Activated T-cell treated with anti-CD3 and anti-CD28 coated beads for 1 hour (primary cell): ENCODE measurements at regions not wholly inside any gene's neighbourhood (a gene's known extent, or its start where the extent isn't known, plus 50 kb on each side); places are given as distances from the start of the nearest gene placed in this dataset.
"Not testable (repeated sequence)": the region's sequence is repeated elsewhere in the genome, so short reads cannot be mapped to it uniquely, and the experiment has no call there.

ENCODE experiments used
- DNase-seq: peaks from one replicate; pipeline ENCODE4 v3.0.0-alpha.2; 2020; ENCODE audit warnings: low read depth

GRCh38 chr1:233722212-233722979 lies 108.5 kb downstream of the KCNK1 start:
- no peak for DNase-seq

DNA sequence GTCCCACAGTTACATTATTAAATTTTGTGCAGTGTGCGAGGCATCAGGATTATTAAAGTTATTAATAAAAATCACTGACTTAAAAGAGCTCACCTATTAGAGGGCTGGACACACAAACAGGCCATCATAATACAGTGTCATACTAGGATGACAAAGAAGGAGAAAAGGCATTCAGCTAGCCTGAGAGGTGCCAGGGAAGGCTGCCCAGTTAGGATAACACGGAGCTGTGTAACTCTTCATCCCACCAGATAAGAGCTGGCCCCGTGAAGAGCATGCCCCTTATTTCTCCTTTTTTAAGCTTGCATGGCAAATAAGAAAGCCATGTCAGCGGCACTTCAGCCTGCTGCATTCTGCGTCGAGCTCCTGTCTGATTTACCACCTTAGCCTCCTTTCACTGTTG lies 109.5 kb downstream of the KCNK1 start:
- DNase-seq, result no peak

DNA sequence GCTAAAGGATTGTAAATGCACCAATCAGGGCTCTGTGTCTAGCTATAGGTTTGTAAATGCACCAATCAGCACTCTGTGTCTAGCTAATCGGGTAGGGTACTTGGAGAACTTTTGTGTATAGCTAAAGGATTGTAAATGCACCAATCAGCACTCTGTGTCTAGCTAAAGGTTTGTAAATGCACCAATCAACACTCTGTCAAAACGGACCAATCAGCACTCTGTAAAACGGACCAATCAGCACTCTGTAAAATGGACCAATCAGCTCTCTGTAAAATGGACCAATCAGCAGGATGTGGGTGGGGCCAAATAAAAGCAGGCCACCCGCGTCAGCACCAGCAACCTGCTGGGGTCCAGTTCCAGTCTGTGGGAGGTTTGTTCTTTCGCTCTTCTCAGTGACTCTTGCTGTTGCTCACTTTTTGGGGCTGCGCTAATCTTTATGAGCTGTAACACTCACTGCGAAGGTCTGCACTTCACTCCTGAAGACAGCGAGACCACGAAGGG lies 110.3 kb downstream of the KCNK1 start:
- not testable (repeated sequence) for DNase-seq

GRCh38 chr1:233725423-233725822 lies 111.5 kb downstream of the KCNK1 start:
- DNase-seq, result no peak

GRCh38 chr1:233728721-233729120 lies 114.8 kb downstream of the KCNK1 start:
- DNase-seq, result no peak

DNA sequence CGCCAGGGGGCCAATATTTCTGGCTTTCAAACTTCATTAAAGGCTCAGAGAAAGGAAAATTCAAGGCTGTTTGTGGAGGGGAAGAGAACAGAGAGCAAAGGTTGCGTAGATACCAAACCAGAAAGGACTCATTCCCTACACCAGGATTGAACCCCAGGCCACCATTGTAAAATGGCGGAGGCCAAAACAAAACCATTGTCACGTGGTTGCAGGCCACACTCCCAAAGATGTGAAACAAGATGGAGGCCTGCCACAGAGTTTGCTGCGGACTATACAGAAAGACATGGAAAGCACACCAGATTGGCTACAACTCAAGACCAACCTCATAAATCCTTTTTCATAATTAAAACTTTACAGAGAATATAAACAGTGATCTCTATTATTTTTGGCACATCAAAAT lies 116.5 kb downstream of the KCNK1 start:
- DNase-seq, result no peak

DNA sequence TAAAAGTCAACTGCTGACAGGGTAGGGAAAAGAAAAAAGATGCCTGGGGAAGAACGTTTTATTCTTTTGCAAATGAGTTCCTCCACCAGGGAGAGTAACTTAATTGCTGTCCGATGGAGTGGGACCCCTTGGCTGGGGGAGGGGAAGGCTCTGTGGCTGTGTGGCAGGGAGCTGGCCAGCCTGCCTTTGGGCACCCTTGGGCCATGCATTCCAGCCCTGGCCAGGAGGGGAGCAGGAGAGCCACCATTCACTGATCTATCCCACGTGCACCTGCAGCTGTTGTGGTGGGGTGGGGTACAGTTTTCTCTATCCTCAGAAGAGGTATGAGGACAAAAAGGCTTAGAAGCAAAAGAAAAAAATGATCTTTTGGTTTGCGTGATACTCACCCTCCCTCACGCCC lies 116.9 kb downstream of the KCNK1 start:
- no peak for DNase-seq

DNA sequence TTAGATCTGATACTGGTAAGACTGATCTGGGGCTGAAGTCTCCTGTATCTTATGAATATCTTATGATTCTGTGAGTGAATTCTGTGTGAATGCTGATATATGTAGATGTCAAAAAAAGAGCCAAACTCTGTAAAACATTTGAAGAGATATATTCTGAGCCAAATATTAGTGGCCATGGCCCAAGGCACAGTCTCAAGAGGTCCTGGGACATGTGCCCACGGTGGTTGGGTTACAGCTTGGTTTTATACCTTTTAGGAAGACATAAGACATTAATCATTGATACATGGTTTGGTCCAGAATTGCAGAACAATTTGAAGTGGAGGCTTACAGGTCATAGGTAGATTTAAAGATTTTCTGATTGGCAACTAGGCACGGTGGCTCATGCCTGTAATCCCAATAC lies 118.3 kb downstream of the KCNK1 start:
- DNase-seq, result no peak

DNA sequence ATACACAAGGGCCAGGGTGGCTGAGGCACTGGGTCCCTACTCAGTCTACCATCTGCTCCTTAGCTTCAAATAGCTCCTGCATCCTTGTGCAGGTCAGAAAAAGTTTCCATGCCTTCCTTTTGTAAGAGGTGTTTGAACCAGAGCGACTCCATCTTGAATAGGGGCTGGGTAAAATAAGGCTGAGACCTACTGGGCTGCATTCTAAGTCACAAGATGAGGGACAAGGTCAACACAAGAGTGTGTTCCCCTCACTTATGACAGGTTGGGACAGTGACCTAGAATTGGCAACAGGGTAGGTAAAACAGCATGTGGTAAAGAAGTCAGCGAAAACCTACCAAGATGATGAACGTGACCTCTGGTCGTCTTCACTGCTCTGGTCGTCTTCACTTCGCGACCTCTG lies 120.5 kb downstream of the KCNK1 start:
- DNase-seq, result no peak

DNA sequence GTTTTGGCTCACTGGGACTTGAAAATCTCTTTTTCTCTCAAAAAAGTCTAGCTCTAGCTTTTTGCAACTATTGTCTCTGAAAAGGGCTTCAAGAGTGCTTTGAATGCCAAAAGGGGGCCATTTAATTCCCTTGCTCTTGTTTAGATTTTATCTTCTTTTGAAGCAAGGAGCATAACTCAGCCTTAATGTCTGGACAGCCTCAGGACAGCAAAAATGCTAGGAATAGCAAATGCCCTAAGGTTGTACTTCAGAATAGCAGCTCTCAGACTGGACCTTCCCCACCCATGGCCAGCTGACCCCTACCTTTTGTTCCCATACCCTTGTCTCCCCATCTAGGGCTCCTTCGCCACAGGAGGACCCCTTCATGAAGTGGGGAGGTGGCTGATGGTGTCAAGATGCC lies 121.4 kb downstream of the KCNK1 start:
- no peak for DNase-seq

DNA sequence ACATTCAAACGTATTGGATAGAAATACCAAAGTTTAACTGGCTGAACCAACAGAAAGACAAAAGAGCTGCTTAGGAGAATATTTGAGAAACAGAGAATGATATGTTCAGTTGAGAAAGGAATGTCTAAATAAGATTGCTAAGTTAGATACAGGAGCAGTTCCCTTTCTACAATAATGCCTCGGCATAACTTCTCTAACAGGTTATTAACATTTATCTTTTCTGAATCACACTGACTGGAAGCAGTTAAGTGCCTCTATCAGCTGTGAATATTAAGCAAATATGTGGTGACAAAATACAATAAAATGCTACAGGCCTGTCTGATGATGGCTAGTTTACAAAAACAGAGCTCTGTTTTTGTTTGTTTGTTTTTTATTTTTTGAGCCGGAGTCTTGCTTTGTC lies 121.9 kb downstream of the KCNK1 start:
- DNase-seq, result no peak

GRCh38 chr1:233737341-233737740 lies 123.4 kb downstream of the KCNK1 start:
- DNase-seq, result no peak

DNA sequence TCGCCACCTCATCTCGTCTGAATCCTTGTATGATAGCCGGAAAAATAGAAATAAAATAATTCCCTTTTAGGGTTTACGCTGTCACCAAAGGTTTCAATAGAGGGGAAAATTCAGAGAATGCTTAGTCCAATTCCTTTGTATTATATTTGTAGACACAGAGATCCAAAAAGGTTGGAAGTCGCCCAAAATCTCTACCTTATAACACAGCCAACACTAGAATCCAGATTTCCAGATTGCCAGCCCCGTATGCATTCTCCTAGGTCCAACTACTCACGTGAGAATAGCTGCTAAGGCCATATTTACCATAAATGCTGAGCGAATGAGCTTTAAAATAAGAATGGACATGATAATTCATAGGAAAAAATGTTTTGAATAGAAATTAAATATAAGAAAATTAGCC lies 124.5 kb downstream of the KCNK1 start:
- DNase-seq, result no peak

GRCh38 chr1:233738850-233739249 lies 124.9 kb downstream of the KCNK1 start:
- no peak for DNase-seq

GRCh38 chr1:233744779-233745513 lies 131.0 kb downstream of the KCNK1 start:
- DNase-seq, result no peak

- DNase-seq, result no peak
Observed at GRCh38 chr1:233750139-233750538, 136.2 kb downstream of the KCNK1 start.

DNA sequence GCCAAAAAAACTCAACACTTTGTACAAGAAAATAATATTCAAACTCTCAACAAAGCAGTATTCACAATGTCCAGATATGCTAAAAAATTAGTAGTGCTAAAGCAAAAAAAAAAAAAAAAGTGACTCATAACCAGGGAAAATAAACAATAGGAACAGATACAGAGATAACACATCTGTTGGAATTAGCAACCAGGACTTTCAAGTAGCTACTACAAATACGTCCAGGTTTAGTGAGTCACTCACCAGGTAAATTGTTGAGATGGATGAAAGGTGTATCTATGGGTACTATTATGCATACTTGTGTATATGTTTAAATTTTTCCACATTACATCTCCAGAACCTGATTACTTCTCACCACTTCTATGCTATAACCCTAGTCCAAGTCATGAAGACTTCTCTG lies 144.8 kb upstream of the SLC35F3 start:
- DNase-seq, result no peak

- DNase-seq, result not testable (repeated sequence)
Observed at GRCh38 chr1:233764304-233764703, 140.2 kb upstream of the SLC35F3 start.

DNA sequence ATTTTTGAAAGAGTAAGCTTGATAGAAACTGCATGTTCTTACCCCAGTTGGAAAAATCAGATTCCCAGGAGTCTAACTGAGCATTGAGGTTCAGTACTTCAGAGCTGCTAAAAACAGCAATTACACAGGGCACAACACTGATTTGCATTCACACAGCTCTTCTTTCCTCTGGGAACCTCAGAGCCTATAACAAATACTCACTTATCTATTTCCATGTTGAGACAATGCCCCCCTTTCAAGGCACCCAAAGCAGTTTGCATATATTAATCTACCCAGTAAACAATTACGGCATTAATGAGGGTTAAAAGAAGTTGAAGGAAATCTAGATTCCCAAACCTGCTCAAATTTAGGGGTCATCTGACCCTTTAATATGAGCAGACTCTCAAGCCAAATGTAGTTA lies 126.9 kb upstream of the SLC35F3 start:
- no peak for DNase-seq

DNA sequence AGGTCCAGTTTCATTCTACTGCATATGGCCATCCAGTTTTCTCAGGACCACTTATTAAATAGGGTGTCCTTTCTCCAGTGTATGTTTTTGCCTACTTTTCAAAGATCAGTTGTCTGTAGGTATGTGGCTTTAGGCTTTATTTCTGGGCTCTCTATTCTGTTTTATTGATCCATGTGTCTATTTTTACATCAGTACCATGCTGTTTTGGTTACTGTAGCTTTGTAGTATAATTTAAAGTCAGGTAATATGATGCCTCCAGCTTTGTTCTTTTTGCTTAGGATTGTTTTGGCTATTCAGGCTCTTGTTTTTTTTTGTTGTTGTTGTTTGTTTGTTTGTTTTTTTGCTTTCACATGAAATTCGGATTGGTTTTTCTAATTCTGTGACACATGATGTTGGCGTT lies 124.4 kb upstream of the SLC35F3 start:
- DNase-seq, result no peak

DNA sequence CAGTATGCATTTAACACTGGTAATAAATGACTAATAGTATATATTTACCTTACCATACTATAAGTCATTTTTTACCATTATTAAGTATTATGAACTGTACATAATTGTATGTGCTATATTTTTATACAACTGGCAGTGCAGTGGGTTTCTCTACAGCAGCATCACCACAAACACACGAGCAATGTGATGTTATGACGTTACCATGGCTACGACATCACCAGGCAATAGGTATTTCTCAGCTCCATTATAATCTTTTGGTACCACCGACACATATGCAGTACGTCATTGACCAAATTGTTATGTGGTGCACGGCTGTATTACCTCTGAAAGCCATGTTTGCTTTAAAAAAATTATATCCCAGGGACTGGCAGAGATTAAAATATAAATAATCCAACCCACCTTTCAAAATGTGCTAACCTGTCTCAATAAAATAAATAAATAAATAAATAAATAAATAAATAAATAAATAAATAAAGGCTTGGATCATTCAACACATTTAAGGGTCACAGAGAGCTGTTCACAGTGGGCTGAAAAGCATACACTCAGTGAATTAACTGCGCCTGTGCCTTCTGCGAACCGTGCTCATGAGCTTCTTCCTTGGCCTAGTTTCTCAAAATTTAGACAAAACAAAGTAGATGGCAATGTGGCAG lies 121.4 kb upstream of the SLC35F3 start:
- DNase-seq, result no peak

DNA sequence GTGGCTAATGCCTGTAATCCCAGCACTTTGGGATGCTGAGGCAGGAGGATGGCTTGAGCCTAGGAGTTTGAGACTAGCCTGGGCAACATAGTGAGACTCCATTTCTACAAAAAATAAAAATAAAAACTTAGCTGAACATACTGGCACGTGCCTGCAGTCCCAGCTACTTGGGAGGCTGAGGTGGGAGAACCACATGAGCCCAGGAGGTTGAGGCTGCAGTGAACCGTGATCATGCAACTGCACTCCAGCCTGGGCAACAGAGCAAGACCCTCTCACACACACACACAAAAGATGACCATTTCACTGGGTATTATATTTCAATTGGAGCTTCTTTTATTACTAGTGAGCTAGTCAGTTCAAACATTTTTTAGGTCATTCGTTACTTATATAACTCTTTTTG lies 116.9 kb upstream of the SLC35F3 start:
- no peak for DNase-seq

DNA sequence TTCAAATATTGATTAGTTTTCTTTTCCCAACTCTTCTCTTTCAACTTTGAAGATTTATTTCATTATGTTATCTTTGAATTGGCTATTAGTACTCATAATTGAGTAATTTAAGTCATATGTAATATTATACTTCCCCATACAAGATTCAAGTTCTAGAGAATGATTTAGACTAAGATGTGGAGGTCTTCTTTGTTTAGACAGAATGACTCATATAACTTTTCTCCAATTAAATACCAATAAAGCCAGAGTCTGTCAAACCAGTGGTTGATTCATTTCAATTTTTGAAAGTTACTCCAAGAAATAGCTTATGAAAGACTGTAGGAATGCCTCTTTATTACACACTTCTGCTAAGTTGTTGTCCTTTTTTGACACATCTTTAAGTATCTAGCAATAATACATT lies 115.8 kb upstream of the SLC35F3 start:
- no peak for DNase-seq
